Adrenal gland (tissue), 5 donors: ENCODE measurements at regions not wholly inside any gene's neighbourhood (a gene's known extent, or its start where the extent isn't known, plus 50 kb on each side); places are given as distances from the start of the nearest gene placed in this dataset.

ENCODE experiments used
- POLR2A ChIP-seq, 2 donors: fragments of 450-650 bp; IDR thresholded peaks; one replicate each; pipeline ENCODE4 v1.6.1; 2017; ENCODE audit warnings: antibody characterized with exemption in 2 of 2, mild to moderate bottlenecking in 2 of 2, moderate library complexity in 1 of 2
- TF ChIP-seq, protein P1 (sequence below), 6 experiments: fragments of 450-650 bp in 4 of 6; fragments of 200-600 bp in 2 of 6; sonication (generic) in 1 of 6; IDR thresholded peaks; 1 replicate in 5 of 6; 2 replicates in 1 of 6; pipeline versions ENCODE4 v1.5.1 to v1.8.0; 2016 to 2021; ENCODE audit warnings: antibody characterized with exemption in 6 of 6, mild to moderate bottlenecking in 2 of 6, moderate library complexity in 1 of 6
- donor health status: DM: no; HTN: no; CAD: no.

DNA sequence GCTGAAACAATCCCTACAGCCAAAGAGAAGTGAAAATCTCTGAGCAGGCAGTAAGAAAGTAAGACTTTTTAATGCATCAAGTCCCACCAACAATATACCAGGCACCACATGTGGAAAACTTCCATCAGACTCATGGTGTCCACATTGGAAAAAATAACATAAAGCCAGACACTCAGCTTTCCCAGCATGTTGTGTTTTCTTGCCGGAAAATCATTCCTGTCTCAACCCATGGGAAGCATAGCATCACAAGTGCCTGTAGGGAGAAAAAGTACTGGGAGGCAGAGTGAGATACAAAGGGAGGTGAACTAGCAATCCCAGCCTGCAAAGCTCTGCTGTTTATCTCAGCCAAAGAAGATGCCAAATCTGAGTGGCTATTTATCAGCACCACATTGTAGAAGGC lies 868.9 kb downstream of the SI start:
- TF ChIP-seq, protein P1, sequence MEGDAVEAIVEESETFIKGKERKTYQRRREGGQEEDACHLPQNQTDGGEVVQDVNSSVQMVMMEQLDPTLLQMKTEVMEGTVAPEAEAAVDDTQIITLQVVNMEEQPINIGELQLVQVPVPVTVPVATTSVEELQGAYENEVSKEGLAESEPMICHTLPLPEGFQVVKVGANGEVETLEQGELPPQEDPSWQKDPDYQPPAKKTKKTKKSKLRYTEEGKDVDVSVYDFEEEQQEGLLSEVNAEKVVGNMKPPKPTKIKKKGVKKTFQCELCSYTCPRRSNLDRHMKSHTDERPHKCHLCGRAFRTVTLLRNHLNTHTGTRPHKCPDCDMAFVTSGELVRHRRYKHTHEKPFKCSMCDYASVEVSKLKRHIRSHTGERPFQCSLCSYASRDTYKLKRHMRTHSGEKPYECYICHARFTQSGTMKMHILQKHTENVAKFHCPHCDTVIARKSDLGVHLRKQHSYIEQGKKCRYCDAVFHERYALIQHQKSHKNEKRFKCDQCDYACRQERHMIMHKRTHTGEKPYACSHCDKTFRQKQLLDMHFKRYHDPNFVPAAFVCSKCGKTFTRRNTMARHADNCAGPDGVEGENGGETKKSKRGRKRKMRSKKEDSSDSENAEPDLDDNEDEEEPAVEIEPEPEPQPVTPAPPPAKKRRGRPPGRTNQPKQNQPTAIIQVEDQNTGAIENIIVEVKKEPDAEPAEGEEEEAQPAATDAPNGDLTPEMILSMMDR (IDR thresholded peaks at IDR 0.05), result no peak
- no peak for TF ChIP-seq POLR2A (IDR thresholded peaks at IDR 0.05)
